Panc1 (cell line): ENCODE measurements at regions not wholly inside any gene's neighbourhood (a gene's known extent, or its start where the extent isn't known, plus 50 kb on each side); places are given as distances from the start of the nearest gene placed in this dataset.

Source experiments
- CTCF ChIP-seq: fragments of 450-650 bp; IDR thresholded peaks from 2 replicates; pipeline ENCODE4 v1.5.1; 2017; ENCODE audit warnings: mild to moderate bottlenecking
- POLR2AphosphoS5 ChIP-seq: IDR thresholded peaks from 2 replicates; pipeline ENCODE4 v1.6.1; 2012; ENCODE audit warnings: mild to moderate bottlenecking, low read depth, low read length, moderate library complexity
- REST ChIP-seq, 2 experiments: IDR thresholded peaks; 2 replicates each; pipeline ENCODE4 v1.6.1; 2011 to 2012; ENCODE audit warnings: low read depth in 2 of 2, control low read depth in 1 of 2, low read length in 1 of 2, mild to moderate bottlenecking in 1 of 2, moderate library complexity in 1 of 2; ENCODE audit not compliant: insufficient read depth in 1 of 2
- SIN3A ChIP-seq: IDR thresholded peaks from 2 replicates; pipeline ENCODE4 v1.6.1; 2012; ENCODE audit warnings: low read depth, mild to moderate bottlenecking, low read length, moderate library complexity, borderline replicate concordance; ENCODE audit not compliant: insufficient read depth
- TCF7L2 ChIP-seq: IDR thresholded peaks from 2 replicates; pipeline ENCODE4 v1.6.1; 2011; ENCODE audit warnings: mild to moderate bottlenecking, low read depth, low read length, inconsistent platforms

- TF ChIP-seq CTCF (no peak), SIN3A (no peak), POLR2AphosphoS5 (no peak), REST (IDR thresholded peaks at IDR 0.05; ENCODE audit: insufficient read depth in 1 of 2, low read depth in 2 of 2, low read length in 1 of 2) (no peak), TCF7L2 (no peak)
Measured at GRCh38 chr18:78566720-78567119, 412.9 kb upstream of the SALL3 start.
